ENCODE measurements at regions not wholly inside any gene's neighbourhood (a gene's known extent, or its start where the extent isn't known, plus 50 kb on each side); places are given as distances from the start of the nearest gene placed in this dataset.

- no peak for DNase-seq
Measured at GRCh38 chr18:65124633-65125032, 626.2 kb upstream of the CDH7 start.

GRCh38 chr18:65103864-65104263 lies 646.9 kb upstream of the CDH7 start:
- DNase-seq = no peak

- DNase-seq = peak; percentile 15
Measured at GRCh38 chr18:65093346-65093745, 657.5 kb upstream of the CDH7 start.

- no peak for DNase-seq
Measured at GRCh38 chr18:65091744-65092329, 659.0 kb upstream of the CDH7 start.

- DNase-seq = no peak
Measured at GRCh38 chr18:65082907-65083306, 667.9 kb upstream of the CDH7 start.

- no peak for DNase-seq
Measured at GRCh38 chr18:65081786-65082185, 669.0 kb upstream of the CDH7 start.

- no peak for DNase-seq
Measured at GRCh38 chr18:65073060-65073550, 677.7 kb upstream of the CDH7 start.

- no peak for DNase-seq
Measured at GRCh38 chr18:65057439-65058083, 693.3 kb upstream of the CDH7 start.

- no peak for DNase-seq
Measured at GRCh38 chr18:65056575-65056974, 694.2 kb upstream of the CDH7 start.

GRCh38 chr18:65049586-65049985 lies 701.2 kb upstream of the CDH7 start:
- no peak for DNase-seq

- DNase-seq = no peak
Measured at GRCh38 chr18:65039578-65039977, 711.2 kb upstream of the CDH7 start.

GRCh38 chr18:65035701-65036100 lies 715.1 kb upstream of the CDH7 start:
- no peak for DNase-seq

- DNase-seq = no peak
Measured at GRCh38 chr18:65025756-65026155, 725.1 kb upstream of the CDH7 start.

GRCh38 chr18:65021021-65021420 lies 729.8 kb upstream of the CDH7 start:
- DNase-seq = no peak

- no peak for DNase-seq
Measured at GRCh38 chr18:65018184-65018583, 732.6 kb upstream of the CDH7 start.

- no peak for DNase-seq
Measured at GRCh38 chr18:65017372-65017760, 733.4 kb upstream of the CDH7 start.

GRCh38 chr18:65016631-65017371 lies 734.0 kb upstream of the CDH7 start:
- no peak for DNase-seq

- DNase-seq = no peak
Measured at GRCh38 chr18:64994370-64994769, 756.4 kb upstream of the CDH7 start.

- no peak for DNase-seq
Measured at GRCh38 chr18:64993695-64994094, 757.1 kb upstream of the CDH7 start.

GRCh38 chr18:64992654-64993053 lies 758.2 kb upstream of the CDH7 start:
- no peak for DNase-seq

- no peak for DNase-seq
Measured at GRCh38 chr18:64991102-64991501, 759.7 kb upstream of the CDH7 start.

- DNase-seq = no peak
Measured at GRCh38 chr18:64986906-64987495, 763.8 kb upstream of the CDH7 start.

- DNase-seq = no peak
Measured at GRCh38 chr18:64983497-64984238, 767.1 kb upstream of the CDH7 start.
